GM21381 (cell line): ENCODE measurements at regions not wholly inside any gene's neighbourhood (a gene's known extent, or its start where the extent isn't known, plus 50 kb on each side); places are given as distances from the start of the nearest gene placed in this dataset.
"Not testable (repeated sequence)": the region's sequence is repeated elsewhere in the genome, so short reads cannot be mapped to it uniquely, and the experiment has no call there.

Experiments
- ATAC-seq: cut with Tn5 transposase; IDR thresholded peaks from one replicate; pipeline ENCODE4 v1.9.1; 2021; ENCODE audit warnings: mild to moderate bottlenecking, moderate library complexity; ENCODE audit not compliant: unreplicated experiment

DNA sequence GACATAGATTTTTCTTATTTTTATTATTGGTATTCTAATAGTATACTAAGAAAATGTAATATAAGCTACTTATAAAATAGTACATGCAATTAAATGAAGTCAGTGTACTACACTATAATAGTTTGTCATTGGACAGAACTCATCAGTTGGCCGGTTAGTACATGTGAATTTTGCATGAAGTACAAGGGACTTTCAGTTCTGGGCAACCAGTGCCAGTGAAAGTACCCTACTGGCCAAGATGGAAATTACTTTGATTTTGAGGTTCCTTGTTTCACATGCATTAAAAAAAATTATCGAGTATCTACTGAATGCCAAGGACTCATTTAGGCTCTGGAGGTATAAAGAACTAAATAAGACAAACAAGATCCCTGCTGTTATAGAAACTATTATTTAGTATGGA is 213.4 kb upstream of the ELL2 start:
- no peak for ATAC-seq

DNA sequence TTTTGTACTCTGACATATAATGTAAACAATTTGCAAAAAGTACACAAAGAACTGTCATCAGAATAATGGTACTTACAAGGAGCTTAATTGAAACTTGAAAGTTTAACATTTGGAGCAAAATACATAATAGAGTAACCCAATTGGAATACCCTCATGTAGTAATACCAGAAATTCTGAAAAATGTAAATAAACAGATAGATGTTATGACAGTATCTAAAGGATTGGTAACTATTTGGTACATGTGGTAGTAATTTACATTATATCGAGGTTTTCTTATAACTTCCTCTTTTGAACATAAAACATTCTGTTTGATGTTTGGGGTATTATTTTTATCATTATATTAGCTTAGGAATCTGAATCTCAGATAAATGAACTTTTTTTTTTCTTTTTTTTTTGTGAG is 211.7 kb upstream of the ELL2 start:
- ATAC-seq: no peak

- ATAC-seq: no peak
Measured at GRCh38 chr5:96172436-96172835, 210.8 kb upstream of the ELL2 start.

GRCh38 chr5:96171973-96172372 is 210.3 kb upstream of the ELL2 start:
- ATAC-seq: not testable (repeated sequence)

- not testable (repeated sequence) for ATAC-seq
Measured at GRCh38 chr5:96170481-96171125, 209.0 kb upstream of the ELL2 start.

- not testable (repeated sequence) for ATAC-seq
Measured at GRCh38 chr5:96168833-96169232, 207.2 kb upstream of the ELL2 start.

DNA sequence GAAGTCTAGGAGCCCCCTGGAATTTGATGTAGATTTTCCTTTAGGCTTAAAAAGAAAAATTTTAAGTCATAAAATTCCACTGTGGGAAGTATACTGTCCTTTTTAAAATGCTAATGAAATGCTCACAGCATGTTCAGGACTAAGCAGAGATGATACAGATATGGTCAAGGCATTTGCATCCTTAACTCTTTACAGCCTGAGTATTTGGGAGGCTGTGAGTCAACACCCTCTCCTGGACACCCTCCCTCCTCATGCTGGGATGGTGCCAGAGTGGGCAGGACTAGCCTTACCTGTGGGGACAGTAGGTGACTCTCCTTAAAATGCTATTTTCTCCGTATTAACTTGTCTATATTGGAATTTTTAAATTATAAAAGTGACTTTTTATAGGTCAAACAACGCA is 197.4 kb upstream of the ELL2 start:
- no peak for ATAC-seq

- no peak for ATAC-seq
Measured at GRCh38 chr5:96157841-96158291, 196.2 kb upstream of the ELL2 start.

DNA sequence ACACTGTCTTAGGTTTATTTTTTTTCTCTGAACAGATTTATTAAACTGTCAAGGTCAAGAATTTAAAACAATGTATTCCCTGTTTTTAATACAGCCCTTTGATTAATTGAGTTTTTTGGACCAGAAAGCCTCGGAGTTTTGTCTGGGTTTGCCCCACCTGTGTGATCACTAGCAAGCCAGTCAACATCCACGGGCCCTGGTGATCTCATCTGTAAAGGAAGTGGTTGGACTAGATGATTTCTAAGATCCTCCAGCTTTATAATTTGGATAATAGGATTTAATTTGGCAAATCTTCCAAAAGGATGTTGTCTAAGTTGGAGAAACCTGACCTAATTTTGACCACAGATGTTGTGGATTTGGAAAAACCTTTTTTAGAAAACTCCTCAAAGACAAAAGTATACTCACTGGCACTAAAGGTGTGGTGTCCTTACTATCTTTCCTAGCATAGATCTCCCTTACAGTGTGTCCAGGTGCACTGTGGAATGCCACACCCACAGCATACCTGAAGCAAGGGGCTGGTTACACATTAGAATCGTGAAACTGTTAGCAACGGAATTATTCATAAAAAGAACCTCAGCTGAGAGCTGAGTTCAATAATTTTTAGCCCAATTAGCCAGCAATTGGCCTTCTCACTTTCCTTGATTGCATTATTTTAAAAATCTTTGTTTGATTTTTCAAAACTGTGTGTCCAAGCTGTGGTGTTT is 195.6 kb upstream of the ELL2 start:
- ATAC-seq: no peak

DNA sequence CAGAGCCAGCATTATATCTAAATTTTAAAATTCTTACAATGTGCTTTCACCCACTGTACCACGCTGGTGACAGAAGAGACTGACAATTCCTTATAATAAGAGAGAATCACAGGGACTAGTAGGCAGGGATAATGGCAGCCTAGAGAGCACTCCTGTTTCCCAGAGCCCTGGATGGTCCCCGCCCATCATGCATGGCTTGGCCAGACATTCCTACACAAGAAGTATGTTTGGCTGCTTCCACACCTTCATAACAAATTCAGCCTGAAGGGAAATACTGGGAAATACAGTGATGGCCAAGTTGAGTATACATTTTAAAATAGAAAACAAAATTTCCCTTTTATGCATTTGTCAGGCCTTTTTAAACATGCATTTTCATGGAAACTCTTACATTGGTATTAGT is 193.5 kb upstream of the ELL2 start:
- ATAC-seq: no peak

DNA sequence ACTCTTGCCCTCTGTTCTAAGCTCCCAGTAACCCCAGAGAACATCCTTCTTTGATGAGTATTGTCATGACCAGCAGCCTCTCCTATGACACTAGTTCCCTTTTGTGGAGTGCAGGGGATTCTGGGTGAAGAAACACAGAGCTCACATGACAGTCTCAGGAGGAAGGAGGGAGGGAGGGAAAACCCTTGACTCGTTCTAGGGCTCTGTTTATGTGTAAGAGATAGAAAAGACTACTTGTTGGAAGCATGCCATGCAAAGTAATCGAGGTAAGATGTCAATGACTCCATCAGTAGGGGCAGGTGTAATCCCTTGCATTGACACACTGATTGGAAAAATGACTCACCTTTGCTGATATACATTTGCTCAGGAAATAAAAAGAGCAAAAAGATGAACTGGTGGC is 190.2 kb upstream of the ELL2 start:
- ATAC-seq: no peak

- ATAC-seq: no peak
Measured at GRCh38 chr5:96150007-96150406, 188.4 kb upstream of the ELL2 start.

GRCh38 chr5:96149546-96149945 is 187.9 kb upstream of the ELL2 start:
- ATAC-seq: no peak

GRCh38 chr5:96149021-96149420 is 187.4 kb upstream of the ELL2 start:
- no peak for ATAC-seq

- ATAC-seq: no peak
Measured at GRCh38 chr5:96148376-96148775, 186.7 kb upstream of the ELL2 start.

GRCh38 chr5:96147866-96148265 is 186.2 kb upstream of the ELL2 start:
- ATAC-seq: no peak

- peak; percentile 59 for ATAC-seq
Measured at GRCh38 chr5:96146675-96147074, 185.0 kb upstream of the ELL2 start.

- ATAC-seq: no peak
Measured at GRCh38 chr5:96144289-96144688, 182.6 kb upstream of the ELL2 start.

DNA sequence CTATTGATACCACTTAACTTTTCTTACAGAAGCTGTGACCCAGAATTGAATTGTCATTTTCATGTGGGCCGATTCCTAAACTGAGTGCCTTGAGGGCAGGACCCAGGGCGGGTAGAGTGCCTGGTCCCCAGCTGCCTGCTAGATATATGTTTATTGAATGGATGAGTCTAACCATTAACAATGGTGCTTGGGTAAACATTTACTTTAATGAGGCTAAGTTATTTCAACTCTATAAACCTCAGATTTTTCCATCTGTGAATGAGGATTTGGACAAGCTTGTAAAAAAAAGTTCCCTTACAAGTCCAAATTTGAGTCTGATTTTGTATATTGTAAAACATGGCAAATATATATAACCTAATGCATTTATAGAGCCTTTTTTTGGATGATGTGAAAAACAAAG is 181.8 kb upstream of the ELL2 start:
- no peak for ATAC-seq

GRCh38 chr5:96142786-96143434 is 181.3 kb upstream of the ELL2 start:
- ATAC-seq: no peak

DNA sequence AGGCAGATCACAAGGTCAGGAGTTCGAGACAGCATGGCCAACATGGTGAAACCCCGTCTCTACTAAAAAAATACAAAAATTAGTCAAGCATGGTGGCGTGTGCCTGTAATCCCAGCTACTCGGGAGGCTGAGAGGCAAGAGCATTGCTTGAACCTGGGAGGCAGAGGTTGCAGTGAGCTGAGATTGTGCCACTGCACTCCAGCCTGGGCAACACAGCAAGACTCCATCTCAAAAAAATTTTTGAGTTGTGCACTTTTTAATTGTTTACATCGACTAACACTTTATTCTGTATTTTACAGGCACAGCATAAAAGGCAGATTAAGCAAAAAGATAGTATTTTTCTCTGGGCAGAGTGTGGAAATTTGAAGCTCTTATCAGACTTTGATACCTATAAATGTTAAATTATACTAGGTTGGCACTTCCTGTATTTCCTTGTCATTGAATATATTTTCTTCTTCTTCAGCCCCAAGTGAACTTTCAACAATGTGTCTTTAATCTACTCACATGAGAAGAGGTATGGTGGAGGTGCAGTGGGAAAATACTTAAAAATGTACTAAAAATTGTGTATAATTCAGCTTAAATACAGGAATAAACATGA is 180.6 kb upstream of the ELL2 start:
- no peak for ATAC-seq

DNA sequence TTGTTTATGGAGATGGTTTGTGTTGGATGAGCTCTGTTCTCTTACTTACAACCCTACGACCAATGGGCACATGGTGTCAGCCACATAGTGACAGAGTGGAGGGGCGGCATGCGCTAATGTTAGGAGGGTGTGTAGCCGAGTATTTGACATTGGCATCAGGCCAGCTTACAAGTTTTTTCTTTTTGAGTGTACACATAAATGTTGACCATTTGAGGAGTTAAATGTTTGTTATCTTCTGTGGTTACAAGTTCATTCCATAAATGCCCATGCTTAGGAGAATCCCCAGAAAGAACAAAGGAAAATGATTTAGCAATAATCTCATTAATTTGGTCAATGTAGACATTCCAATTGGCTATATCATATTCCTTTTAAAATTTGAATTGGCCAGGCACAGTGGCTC is 180.1 kb upstream of the ELL2 start:
- ATAC-seq: no peak
